NCI-H69 (cell line): ENCODE measurements at regions not wholly inside any gene's neighbourhood (a gene's known extent, or its start where the extent isn't known, plus 50 kb on each side); places are given as distances from the start of the nearest gene placed in this dataset.
A peak's percentile ranks its signal among the peaks of the same experiment; 100 is the strongest.
"Not testable (repeated sequence)": the region's sequence is repeated elsewhere in the genome, so short reads cannot be mapped to it uniquely, and the experiment has no call there.

Experiments used
- DNase-seq: peaks from one replicate; lab custom pipeline; 2025; lab: John Stamatoyannopoulos, UW

DNA sequence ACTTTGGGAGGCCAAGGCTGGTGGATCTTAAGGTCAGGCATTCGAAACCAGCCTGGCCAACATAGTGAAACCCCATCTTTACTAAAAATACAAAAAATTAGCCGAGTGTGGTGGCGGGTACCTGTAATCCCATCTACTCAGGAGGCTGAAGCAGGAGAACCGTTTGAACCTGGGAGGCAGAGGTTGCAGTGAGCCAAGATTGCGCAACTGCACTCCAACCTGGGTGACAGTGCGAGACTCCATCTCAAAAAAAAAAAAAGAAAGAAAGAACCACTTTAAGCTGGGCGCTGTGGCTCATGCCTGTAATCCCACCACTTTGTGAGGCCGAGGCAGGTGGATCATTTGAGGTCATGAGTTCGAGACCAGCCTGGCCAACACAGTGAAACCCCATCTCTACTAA, 119.8 kb upstream of the NETO1 start:
- DNase-seq = not testable (repeated sequence)

DNA sequence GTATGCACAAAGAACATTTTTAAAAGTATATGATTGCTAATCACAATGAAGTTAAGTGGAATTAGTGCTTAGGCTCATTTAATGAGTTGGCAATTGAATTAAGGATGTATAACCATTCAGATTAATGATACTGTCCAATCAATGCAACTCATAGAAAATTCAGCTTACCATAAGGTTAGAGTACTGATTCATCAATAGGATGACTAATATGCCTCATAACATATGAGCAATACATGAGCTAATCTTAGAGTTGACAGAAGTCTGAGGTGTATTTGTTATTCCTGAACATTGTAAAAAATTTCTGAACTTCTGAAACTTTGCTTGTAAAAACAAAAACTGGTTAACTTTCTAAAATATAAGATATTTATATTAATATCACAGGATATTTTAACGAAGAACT, 118.3 kb upstream of the NETO1 start:
- DNase-seq = no peak

DNA sequence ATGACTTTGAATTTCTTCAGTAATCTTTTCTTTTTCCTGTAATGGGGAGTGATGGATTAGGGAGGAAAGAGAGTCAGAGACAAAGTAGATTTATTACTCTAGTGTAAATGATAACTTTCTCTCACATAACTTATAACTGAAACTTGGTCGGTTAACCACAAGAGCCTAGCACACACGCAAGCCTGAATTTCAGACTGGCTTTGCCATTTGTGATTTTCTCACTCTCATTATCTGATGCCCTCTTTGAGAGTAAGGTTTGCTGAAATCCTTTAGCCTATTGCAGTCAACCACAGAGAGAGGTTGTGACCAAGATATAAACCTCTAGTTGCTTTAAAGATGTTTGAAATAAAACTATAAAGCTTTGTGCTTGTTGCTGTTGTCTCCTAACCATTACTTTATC, 117.9 kb upstream of the NETO1 start:
- DNase-seq = no peak

- DNase-seq = no peak
Observed at GRCh38 chr18:72984290-72984689, 116.5 kb upstream of the NETO1 start.

DNA sequence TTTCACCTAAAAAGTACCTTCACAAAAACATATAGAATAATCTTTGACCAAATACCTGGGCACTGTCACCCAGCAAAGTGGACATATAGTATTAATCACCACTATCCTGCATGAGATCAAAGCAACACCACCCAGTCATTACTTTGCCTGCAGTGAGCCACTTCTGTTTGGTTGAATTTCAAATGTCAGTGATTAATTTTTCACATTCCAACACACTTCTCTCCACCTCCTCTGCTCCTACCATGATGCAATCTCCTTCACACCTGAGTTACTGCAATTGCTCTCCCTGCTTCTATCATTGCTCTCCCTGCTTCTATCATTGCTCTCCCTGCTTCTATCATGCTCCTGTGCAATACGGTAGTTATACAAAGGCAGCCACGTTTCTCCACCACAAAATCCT, 106.1 kb upstream of the NETO1 start:
- DNase-seq = no peak

DNA sequence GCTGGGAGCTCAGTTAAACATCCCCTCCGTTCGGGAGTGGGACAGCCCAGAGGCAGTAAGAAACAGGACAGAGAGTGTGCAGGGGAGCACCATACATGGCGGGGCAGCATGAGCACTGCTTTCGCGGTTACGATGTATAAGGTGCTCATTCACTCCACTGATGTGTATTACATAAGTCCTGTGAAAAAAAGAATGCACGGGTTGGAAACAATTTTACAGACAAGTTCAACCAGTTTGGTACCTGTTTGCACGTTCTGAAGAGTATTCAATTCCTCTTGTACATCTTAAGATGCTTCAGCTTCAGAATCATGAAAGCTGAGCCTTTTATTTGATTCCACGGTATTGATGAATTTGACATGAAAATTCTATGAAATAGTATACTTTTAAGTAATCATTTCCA, 97.8 kb upstream of the NETO1 start:
- DNase-seq = no peak

GRCh38 chr18:72958195-72958594, 90.4 kb upstream of the NETO1 start:
- DNase-seq = not testable (repeated sequence)

DNA sequence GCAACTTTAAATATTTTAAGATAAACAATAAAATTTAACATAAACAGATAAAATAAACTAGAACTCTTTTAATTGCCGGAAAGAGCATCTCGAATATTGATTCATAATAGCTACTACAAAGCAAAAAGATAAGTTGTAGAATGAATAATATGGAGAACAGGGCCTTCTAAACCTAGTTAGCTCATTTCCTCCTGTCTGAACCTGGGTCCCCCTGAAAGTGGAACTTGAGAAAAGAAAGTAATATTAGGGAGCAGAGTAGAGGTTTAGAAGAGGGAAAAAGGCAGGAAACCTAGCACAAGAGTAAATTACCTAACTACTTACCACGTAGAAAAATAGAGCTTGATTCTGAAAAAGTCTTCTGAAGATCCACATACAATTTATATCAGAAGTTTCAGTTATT, 80.7 kb upstream of the NETO1 start:
- DNase-seq = no peak

- DNase-seq = no peak
Observed at GRCh38 chr18:72942766-72943165, 75.0 kb upstream of the NETO1 start.

GRCh38 chr18:72940986-72941385, 73.2 kb upstream of the NETO1 start:
- DNase-seq = peak; percentile 23

- no peak for DNase-seq
Observed at GRCh38 chr18:72940509-72940908, 72.7 kb upstream of the NETO1 start.

GRCh38 chr18:72935744-72936143, 68.0 kb upstream of the NETO1 start:
- DNase-seq = peak; percentile 16

DNA sequence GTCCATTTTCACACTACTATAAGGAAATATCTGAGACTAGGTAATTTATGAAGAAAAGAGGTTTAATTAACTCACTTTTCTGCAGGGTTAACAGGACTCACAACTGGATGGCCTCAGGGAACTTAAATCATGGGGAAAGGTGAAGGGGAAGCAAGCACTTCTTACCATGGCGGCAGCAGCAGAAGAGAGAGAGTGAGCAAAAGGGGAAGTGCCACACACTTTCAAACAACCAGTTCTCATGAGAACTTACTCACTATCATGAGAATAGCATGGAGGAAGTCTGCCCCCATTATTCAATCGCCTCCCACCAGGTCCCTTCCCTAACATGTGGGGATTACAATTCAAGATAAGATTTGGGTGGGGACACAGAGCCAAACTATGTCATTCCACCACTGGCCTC, 55.1 kb upstream of the NETO1 start:
- DNase-seq = no peak
